ENCODE measurements at regions not wholly inside any gene's neighbourhood (a gene's known extent, or its start where the extent isn't known, plus 50 kb on each side); places are given as distances from the start of the nearest gene placed in this dataset.

- Mint-ChIP-seq H3K27me3 (ENCODE audit: unreplicated experiment) (no peaks in the 10 kb centered on the region), H3K36me3 (ENCODE audit: unreplicated experiment) (peaks cover 6% of the 10 kb centered on the region), H3K27ac (ENCODE audit: unreplicated experiment) (peak overlapping the region; percentile 5), H3K4me1 (ENCODE audit: unreplicated experiment) (peaks cover 31% of the 10 kb centered on the region), H3K9me3 (ENCODE audit: unreplicated experiment) (no peaks in the 10 kb centered on the region), H3K4me3 (ENCODE audit: unreplicated experiment) (no peak overlapping the region)
- DNase-seq (ENCODE audit: extremely low spot score, unreplicated experiment) = no peak
- TF ChIP-seq CTCF (IDR thresholded peaks at IDR 0.05) = no peak
These were observed 55.4 kb upstream of the TULP4 start for GRCh38 chr6:158256746-158257424.

- no peak overlapping the region for H3K27ac Mint-ChIP-seq (ENCODE audit: unreplicated experiment)
- no peak for DNase-seq (ENCODE audit: extremely low spot score, unreplicated experiment)
- H3K4me3 Mint-ChIP-seq (ENCODE audit: unreplicated experiment) = no peak overlapping the region
- no peaks in the 10 kb centered on the region for H3K9me3 Mint-ChIP-seq (ENCODE audit: unreplicated experiment)
- H3K27me3 Mint-ChIP-seq (ENCODE audit: unreplicated experiment) = no peaks in the 10 kb centered on the region
- TF ChIP-seq CTCF (IDR thresholded peaks at IDR 0.05) = no peak
- peaks cover 34% of the 10 kb centered on the region for H3K4me1 Mint-ChIP-seq (ENCODE audit: unreplicated experiment)
- peaks cover 6% of the 10 kb centered on the region for H3K36me3 Mint-ChIP-seq (ENCODE audit: unreplicated experiment)
These were observed 54.9 kb upstream of the TULP4 start for GRCh38 chr6:158257425-158257759.

- peaks cover 4% of the 10 kb centered on the region for H3K36me3 Mint-ChIP-seq (ENCODE audit: unreplicated experiment)
- H3K27ac Mint-ChIP-seq (ENCODE audit: unreplicated experiment) = no peak overlapping the region
- no peaks in the 10 kb centered on the region for H3K9me3 Mint-ChIP-seq (ENCODE audit: unreplicated experiment)
- no peak for TF ChIP-seq CTCF (IDR thresholded peaks at IDR 0.05)
- H3K4me1 Mint-ChIP-seq (ENCODE audit: unreplicated experiment) = peaks cover 34% of the 10 kb centered on the region
- H3K4me3 Mint-ChIP-seq (ENCODE audit: unreplicated experiment) = no peak overlapping the region
- DNase-seq (ENCODE audit: extremely low spot score, unreplicated experiment) = no peak
- no peaks in the 10 kb centered on the region for H3K27me3 Mint-ChIP-seq (ENCODE audit: unreplicated experiment)
These were observed 54.5 kb upstream of the TULP4 start for GRCh38 chr6:158257781-158258180.

DNA sequence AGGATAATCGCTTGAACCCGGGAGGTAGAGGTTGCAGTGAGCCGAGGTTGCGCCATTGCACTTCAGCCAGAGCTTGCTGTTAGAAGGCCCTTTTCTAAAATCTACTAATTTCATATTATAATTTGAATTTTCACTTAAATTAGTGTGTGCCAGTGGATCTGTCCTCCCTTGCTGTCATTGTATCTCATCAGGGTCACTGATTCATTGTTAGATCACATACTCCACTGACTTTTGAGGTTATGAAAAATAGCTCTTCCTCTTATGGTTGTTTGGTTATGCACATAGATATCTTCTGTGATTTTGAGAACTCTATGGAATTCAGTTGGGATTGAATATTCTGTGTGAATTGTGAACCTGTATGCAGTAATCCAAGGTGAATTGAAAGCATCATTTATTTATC is 53.1 kb upstream of the TULP4 start:
- no peak overlapping the region for H3K4me3 Mint-ChIP-seq (ENCODE audit: unreplicated experiment)
- H3K4me1 Mint-ChIP-seq (ENCODE audit: unreplicated experiment) = peaks cover 34% of the 10 kb centered on the region
- no peak for TF ChIP-seq CTCF (IDR thresholded peaks at IDR 0.05)
- H3K27me3 Mint-ChIP-seq (ENCODE audit: unreplicated experiment) = no peaks in the 10 kb centered on the region
- H3K27ac Mint-ChIP-seq (ENCODE audit: unreplicated experiment) = no peak overlapping the region
- H3K36me3 Mint-ChIP-seq (ENCODE audit: unreplicated experiment) = peaks cover 6% of the 10 kb centered on the region
- H3K9me3 Mint-ChIP-seq (ENCODE audit: unreplicated experiment) = no peaks in the 10 kb centered on the region
- DNase-seq (ENCODE audit: extremely low spot score, unreplicated experiment) = no peak

GRCh38 chr6:158259845-158260244 is 52.4 kb upstream of the TULP4 start:
- peaks cover 11% of the 10 kb centered on the region for H3K36me3 Mint-ChIP-seq (ENCODE audit: unreplicated experiment)
- H3K9me3 Mint-ChIP-seq (ENCODE audit: unreplicated experiment) = no peaks in the 10 kb centered on the region
- no peak overlapping the region for H3K4me3 Mint-ChIP-seq (ENCODE audit: unreplicated experiment)
- H3K27me3 Mint-ChIP-seq (ENCODE audit: unreplicated experiment) = no peaks in the 10 kb centered on the region
- no peak for TF ChIP-seq CTCF (IDR thresholded peaks at IDR 0.05)
- no peak for DNase-seq (ENCODE audit: extremely low spot score, unreplicated experiment)
- no peak overlapping the region for H3K27ac Mint-ChIP-seq (ENCODE audit: unreplicated experiment)
- H3K4me1 Mint-ChIP-seq (ENCODE audit: unreplicated experiment) = peaks cover 34% of the 10 kb centered on the region

Data from osteocyte (in vitro differentiated cells).